Loucy (cell line): ENCODE measurements at regions not wholly inside any gene's neighbourhood (a gene's known extent, or its start where the extent isn't known, plus 50 kb on each side); places are given as distances from the start of the nearest gene placed in this dataset.

ENCODE experiments used
- EZH2phosphoT487 ChIP-seq: fragments of 200-600 bp; IDR thresholded peaks from 2 replicates; pipeline ENCODE4 v1.6.1; 2018; ENCODE audit warnings: antibody characterized with exemption, mild to moderate bottlenecking, moderate library complexity, borderline replicate concordance
- TF ChIP-seq, protein P1 (sequence below): fragments of 200-600 bp; sonication (generic); conservative IDR thresholded peaks from 2 replicates; pipeline ENCODE4 v1.5.1; 2014; ENCODE audit warnings: mild to moderate bottlenecking, antibody characterized with exemption, low read length

DNA sequence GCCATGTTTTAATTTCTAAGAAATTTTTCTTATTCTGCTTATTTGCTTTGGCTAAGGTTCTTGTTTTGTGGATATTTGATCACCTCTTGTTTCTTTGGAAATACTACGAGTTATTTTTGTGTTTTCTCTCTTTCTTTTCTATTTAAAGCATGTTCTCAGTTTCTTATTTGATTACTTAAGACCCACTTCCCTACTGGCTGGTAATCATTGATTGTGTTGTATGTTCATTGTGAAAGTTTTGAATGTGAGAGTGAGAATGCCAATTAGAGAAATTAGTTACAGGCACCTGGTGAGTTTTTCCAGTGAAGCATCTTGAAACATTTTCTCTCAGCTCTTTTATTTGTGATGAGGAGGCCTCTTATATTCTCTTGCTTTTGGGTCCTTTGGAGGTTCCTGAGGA is 226.7 kb upstream of the MC4R start:
- TF ChIP-seq, protein P1, sequence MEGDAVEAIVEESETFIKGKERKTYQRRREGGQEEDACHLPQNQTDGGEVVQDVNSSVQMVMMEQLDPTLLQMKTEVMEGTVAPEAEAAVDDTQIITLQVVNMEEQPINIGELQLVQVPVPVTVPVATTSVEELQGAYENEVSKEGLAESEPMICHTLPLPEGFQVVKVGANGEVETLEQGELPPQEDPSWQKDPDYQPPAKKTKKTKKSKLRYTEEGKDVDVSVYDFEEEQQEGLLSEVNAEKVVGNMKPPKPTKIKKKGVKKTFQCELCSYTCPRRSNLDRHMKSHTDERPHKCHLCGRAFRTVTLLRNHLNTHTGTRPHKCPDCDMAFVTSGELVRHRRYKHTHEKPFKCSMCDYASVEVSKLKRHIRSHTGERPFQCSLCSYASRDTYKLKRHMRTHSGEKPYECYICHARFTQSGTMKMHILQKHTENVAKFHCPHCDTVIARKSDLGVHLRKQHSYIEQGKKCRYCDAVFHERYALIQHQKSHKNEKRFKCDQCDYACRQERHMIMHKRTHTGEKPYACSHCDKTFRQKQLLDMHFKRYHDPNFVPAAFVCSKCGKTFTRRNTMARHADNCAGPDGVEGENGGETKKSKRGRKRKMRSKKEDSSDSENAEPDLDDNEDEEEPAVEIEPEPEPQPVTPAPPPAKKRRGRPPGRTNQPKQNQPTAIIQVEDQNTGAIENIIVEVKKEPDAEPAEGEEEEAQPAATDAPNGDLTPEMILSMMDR, result no peak
- no peak for TF ChIP-seq EZH2phosphoT487
